NOMO-1 treated with dmso at 0.1 percent for 144 hours (cell line): ENCODE measurements at regions not wholly inside any gene's neighbourhood (a gene's known extent, or its start where the extent isn't known, plus 50 kb on each side); places are given as distances from the start of the nearest gene placed in this dataset.
A peak's percentile ranks its signal among the peaks of the same experiment; 100 is the strongest.

Experiments
- DNase-seq: peaks from one replicate; lab custom pipeline; 2025; ENCODE audit not compliant: unreplicated experiment; lab: John Stamatoyannopoulos, UW

DNA sequence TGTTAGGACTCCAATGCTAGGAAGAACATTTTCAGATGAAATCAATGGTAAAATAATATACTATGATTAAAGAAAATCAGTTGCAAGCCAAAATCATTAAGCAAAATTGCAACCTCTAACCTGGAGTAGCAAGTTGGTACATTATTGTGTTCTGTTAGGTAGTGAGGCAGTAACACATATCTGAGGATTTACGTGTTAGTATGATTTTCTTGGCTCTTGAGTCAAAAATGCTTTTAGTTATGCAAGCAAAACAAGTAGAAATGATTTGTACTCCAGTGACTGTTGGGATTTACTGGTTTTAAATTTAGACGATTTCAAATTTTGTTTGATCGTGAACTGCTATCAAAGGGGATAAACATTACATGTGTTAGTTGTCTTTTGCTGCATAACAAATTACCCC lies 293.0 kb upstream of the BTBD3 start:
- no peak for DNase-seq

DNA sequence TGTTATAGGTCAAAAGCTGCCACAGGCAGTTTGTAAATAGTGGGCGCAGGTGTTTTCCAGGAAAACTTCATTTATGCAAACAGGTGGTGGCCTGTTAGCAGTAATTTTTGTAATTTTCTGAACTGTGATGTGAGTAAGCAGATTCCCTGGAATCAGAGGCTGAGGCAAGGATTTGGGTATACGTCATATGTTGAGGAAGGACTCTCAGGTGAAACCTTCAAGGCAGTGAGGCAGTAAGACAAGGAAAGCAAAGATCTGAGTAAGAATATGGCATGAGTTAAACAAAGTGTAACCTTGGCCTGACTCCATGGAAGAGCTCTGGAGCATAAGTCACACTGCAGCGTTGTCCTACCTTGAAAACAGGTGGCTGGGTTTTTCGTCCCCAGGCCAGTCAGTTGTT lies 291.1 kb upstream of the BTBD3 start:
- DNase-seq, result no peak

DNA sequence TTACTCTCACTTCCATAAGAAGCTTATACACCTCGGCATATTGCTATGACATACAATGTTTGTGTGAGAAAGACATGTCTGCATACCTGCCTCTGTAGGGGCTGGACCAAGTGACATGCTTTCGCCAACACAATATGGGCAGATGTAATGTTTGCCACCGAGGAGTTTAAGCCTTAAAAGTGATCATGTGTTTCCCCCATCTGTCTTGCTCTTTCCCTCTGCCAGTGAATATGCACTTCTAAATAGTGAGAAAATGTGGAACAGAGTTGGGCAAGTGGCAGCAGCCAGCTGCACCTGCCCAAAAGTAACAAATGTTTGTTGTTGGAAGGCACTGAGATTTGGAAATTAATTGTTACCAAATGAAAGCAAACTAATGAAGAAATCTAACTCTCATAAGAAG lies 274.8 kb upstream of the BTBD3 start:
- DNase-seq, result no peak

DNA sequence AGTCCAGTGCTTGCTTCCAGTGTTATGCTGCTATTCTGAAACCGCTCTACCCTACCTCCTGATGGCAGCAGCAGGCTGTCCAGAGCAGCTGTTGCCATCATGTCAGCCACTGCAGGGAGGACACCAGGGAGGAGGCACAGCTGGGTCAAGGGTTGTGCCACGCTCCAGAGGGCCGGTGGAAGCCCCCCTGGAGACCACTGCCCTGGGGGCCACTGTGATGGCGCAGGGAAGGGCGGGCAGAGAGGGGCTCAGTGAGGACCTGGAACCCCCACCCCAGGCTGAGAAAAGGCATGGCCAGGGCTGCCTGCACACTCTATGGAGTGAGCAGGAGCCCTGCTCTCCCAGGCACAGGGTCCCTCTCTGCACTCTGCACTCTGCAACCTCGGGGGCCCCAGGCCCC lies 271.3 kb upstream of the BTBD3 start:
- no peak for DNase-seq

DNA sequence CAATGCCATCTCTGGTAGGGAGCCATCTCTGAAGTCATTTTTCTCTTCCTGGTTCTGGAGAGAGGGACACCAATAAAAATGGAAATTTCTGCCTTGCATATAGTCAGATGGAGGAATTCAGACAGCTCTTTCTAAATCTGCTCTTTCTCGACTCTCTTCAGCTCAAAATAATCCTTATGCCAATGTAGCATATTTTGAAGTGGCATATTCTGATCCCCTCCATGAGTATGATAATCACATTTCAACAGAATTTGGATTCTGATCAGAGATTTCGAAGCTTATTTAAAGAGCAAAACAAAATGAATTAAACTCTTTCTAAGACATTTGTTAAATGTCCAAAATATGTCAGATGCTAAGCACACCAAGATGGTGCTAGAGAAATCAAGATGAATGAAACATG lies 267.1 kb upstream of the BTBD3 start:
- DNase-seq, result no peak

DNA sequence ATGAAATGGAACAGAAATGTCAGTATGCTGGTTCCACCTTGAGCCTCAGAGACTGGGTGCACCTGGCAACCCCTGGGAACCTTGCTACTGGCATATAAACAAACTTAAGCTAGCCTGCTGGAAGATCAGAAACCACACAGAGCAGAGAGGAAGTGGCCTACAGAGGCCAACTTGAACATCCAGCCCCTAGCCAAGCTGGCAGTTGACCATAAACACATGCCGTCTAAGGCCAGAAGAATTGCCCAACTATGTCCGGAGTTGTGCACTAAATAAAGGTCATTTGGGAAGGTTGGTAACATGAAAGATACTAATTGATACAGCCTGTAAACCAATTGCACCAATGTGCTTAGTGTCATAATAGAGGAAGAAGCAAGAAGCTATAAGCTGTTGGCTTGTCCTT lies 266.6 kb upstream of the BTBD3 start:
- peak; percentile 49 for DNase-seq

DNA sequence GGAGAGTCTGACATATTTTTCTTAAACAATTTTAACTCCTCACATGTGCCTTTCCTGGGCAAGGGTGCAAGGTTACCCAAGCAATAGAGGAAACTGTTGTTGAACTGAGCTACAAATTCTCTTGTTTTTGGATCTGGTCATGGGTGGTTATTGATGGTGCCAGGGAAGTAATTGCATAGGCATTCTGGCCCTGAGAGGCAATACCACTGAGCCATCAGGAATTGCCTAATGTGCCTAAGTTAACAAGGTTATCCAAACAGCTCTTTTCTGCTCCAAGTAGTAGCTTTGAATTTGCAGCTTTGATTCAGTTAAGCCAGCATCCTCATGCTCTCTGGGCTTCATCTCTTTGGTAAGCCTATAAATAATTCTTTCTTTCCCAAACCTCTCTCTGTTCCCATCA lies 266.0 kb upstream of the BTBD3 start:
- DNase-seq, result no peak

DNA sequence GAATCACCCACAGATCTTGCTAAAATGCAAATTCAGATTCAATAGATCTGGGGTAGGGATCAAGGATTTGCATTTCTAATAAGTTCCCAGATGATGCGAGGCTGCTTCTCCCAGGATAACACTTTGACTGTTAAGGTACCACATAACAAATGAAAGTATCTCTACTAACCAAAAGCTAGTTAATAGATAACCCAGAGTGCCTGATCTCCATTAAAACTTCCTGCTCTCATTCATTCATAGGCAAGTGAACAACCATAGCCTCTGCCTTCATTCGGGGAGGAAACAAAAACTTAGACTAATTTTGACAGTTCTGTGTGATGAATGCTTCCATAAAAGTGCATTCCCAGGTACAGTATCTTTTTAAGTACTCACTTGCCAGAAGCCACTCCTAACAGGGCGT lies 265.6 kb upstream of the BTBD3 start:
- no peak for DNase-seq

DNA sequence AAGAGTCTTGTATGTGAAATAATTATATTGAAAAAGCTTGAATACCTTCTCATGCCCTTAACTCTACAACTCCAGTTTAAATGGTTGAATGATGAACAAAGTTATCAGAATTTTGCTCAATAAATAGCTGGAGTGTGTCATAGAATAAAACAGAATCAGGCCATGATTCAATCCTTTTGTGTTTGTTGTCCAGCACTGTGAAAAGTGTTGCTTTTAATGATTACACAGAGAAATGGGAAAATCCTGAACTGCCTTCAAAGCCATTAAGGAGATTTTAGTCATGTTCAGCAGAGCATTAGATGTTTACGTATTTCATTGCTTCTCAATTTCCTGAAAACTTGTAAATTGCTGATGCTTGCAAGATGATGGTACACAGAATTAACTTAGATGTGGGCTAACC lies 262.9 kb upstream of the BTBD3 start:
- no peak for DNase-seq

DNA sequence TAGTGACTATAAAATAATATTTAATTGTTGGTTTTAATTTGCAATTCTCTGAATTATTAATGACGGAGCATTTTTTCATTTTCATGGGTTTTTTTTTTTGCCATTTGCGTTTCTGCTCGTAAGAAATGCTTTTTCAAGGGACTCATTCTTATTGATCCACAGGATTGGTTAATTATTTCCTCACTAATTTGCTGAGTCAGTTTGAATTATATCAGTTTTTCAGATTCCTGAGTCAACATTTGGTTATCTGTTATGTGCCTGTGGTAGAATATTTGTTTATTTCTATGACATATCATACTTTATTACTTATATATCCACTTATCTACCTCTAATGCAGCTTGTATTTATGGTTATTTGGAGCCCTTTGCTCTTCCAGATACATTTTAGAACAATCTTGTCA lies 257.0 kb upstream of the BTBD3 start:
- no peak for DNase-seq

DNA sequence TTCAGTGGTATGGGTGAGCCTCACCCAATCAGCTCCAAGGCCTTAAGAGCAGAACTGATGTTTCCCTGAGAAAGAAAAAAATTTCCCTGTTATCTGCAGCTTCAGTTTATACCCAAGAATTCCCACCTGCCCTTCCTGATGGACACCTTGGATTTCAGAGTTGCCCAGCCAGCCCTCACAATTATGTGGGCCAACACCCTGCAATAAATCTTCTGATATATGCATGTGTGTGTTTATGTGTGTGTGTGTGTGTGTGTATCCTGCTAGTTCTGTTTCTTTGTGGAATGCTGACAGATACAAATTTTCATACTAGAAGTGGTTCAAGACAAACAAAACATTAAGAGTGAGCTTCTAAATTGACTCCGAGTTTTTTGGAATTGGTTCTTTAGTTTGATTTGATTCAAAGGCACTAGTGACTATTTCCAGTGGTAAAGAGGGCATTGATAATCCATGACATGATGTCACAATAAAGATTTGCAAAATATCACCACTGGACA lies 246.6 kb upstream of the BTBD3 start:
- no peak for DNase-seq

DNA sequence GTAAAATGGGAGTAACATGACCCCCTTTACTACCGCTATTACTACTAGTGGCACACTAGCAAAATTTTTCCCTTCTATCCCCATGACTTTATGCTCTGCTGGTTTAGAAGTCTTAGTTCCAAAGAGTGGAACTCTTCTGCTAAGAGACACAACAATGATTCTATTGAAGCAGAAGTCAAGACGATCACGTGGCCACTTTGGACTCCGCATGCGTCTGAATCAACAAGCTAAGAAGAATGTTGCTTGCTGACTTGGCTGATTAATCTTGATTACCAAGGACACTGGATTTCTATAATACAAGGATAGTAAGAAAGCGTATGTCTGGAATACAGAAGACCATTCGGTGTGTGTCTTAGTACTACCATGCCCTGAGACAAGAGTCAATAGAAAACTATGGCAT lies 244.7 kb upstream of the BTBD3 start:
- DNase-seq, result no peak

DNA sequence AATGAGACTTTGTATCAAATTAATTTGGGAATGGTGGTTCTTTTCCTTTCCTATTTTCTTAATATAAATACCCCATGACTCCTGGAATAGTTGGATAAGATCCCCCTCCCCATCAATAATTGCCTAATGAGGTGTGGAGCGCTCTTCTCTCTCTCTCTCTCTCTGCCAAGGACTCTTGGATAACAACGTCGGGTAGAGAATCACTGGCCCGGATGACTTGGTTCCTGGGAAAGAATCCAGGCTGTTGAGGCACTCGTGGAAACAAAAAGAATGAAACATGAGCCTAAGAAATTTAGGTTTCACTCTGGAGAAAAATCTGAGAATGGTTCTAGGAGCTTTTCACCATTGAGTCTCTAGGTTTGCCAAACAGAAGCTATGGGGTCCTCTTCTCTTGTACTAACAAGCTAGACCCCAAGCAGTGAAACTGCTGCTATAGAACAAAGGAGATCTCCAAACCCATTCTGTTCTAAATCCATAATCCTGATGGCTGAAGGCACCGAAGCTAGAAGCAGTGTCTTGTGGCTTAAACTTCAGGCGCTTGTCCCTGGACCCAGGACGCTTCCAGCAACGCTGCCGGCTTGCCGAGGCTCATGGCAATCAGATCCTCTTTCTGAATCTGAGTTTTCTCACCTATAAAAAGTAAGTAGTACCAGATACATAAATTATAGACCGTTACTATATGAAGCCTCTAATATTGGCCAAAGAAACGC lies 241.6 kb upstream of the BTBD3 start:
- no peak for DNase-seq

DNA sequence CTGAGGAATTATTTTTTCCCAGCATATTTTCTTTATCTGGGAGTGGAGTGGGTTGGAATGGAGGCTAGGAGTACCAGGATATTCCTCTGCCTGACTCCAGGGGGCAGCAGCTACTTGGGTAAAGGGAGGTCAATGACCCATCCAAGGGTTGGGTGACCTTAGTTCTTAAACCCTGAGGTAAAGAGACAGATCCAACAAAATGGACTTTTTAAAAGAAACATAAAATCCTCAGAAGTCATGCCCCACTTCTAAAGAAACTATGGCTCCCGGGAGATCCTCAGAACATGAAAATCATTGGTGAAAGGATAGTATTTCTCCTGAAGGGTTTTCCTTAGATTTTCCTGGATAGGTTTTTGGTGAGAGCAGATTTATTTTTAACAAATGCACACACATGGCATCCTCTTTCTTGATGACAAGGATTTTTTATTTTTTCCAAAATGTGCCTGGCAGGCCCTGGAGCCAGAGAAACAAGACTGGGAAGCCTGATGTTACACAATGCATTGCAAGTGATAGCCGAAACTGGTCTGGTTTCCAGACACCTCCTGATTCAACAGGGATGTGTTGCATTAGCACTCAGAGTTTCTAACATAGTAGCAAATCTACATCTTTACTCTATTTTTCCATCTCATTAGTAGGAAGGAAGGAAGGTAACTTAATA lies 240.9 kb upstream of the BTBD3 start:
- DNase-seq, result no peak

DNA sequence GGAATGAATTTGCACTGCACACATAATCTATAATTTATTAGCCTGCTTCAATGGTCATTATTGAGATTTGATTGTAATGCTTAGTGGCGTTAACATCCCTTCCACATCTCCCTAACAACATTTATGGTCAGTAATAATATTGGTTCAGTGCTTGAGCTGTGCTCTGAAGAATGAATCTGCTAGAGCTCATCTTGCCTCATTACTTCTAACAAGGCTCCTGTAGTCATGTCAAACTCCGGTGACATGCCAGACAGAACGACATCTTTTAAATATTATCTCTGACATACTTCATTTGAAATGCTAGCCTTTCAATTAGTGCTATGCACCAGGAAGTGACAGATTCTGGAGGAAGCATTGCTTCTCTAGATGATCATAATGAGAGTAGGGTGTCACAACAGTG lies 240.3 kb upstream of the BTBD3 start:
- no peak for DNase-seq

DNA sequence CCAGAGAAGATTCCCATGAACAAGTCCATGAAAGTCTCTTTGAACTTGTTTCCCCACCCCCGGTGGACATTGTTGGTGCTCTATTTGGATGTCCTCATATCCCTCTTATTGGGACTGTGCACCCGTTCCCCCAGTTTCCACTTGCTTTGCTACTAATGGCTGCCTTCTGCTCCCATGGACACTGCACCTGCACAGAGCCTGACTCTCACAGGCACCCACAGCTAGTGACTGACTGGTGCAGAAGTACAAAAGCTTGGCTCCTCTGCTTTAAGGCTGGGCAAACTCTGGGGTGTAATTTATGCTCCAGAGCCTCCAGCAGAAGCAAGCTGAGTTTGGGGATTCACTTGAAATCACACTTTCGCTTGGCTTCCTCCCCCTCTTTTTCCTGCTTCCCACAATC lies 239.9 kb upstream of the BTBD3 start:
- DNase-seq, result no peak

DNA sequence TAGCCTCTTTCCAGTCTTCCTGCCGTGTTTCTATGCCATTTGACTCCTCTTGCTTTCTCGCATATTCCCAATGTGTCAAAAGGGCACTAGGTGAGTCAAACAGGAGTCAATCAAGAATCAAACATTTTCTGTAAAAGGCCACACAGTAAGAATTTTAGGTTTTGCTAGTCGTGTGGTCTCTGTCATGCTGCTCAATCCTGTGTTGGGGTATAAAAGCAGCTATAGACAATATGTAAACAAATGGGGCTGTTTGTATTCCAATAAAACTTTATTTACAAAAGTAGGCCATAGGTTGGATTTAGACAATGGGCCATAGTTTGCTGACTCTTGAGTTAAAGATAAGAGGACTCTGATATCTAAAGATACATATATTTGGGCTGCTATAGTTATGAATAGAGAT lies 235.4 kb upstream of the BTBD3 start:
- DNase-seq, result no peak

DNA sequence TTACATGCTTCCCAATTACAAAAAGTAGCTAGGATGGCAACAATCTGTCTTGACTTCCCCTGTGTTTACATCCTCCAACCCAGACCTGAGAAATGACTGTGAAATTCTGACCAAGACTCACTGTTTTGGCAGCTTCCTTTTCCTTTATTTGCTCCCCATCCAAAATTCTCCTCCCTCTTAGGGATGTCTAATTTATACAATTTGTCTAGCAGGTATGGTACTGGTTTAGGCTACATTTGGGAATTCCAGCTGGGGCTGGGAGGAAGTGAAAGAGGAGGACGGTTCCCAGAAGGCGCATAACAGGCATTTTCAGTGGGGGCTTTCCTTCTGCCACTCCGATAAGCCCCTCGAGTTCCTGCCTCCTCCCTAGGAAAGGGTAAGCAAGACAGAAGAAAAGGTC lies 231.5 kb upstream of the BTBD3 start:
- no peak for DNase-seq

DNA sequence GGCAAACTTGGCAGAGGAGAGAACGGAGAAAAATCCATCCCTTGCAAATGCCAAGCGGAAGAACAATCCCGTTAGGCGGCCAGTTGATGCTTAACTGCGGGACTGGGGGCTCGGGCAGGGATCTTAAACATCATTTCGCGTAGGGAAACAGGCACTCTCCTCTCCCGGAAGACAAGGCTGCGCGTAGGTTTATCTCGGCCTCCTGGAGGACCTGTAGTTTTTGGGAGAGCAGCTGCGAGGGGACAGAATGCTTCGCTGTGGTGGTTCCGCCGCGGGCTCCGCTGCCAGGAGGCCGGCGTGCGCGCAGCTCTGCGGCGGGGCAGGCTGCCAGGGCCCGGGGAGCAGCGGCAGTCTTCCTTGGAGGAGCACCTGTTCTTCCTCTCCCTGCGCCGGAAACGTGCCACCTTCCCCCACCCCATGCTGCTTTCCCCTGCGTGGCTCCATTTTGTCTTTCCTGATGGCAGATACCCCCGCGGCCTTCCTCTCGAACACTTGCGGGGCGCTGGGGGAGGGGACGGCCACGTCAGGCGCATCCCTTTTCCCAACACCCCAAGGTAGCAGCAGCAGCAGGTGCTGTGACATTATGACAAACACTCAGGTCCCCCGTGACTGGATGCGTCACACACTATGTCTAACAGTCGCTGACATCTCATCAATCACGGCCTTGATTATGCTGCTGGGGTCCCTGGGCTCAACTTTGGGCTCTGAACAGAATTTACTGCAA lies 230.7 kb upstream of the BTBD3 start:
- no peak for DNase-seq

DNA sequence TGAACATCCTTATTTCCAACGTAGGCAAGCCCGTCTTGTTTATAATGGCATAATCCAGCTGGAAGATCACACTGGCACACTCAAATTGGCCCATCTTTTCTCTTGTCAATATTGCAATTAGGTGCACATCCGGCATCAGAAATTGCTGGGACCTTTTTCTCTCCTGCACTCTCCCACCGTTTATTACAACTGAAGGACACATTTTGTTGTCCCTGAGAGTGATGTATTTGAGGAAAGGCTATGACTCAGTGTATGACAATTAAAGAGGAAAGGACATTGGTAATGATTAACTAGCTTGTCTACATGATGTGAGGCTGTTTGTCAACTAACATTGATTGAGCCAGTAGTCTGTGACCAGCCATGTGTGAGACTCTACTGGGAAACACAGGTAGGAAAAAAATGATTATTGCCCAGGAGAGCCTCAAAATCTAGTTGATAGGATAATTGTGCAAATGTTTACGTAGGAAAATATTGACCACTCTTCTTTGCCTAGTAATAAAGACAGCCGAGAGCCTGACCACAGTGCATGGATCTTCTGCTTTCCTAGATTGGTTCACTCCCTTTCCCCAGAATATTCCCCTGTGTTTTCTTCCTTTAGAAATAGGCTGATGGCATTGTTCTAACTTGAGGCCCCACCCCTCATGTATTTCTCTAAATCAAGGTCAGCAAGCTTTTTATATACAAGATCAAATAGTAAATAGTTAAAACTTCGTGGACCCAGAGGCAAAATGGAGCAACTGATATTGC lies 230.0 kb upstream of the BTBD3 start:
- no peak for DNase-seq

DNA sequence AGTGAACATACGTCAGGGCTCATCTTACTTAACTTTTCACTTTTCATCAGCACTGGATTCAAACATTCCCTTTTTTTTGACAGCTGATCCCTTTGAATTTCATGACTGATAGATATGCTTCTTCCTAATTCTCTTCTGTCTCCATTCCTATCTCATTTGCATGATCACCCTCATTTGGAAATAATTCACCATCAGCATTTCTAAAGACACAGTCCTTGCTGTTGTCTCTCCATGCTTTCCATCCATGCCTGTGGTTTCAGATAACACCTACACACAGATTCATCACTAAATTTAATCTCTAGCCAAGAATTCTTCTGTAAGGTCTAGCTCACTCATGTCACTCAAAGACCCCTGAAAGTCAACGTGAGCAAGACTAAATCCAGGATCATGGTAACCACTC lies 228.4 kb upstream of the BTBD3 start:
- no peak for DNase-seq

DNA sequence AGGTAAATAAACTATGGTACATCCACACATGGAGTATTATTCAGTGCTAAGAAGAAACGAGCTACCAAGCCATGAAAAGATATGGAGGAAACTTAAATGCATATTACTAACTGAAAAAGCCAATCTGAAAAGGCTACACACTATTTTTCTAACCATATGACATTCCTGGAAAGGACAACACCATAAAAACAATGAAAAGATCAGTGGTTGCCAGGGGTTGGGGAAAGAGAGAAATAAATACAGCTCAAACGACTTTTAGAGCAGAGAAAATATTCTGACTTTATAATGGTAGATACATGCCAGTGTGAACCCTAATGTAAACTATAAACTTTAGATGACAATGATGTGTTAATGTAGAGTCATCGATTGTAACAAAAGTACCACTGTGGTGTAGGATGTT lies 225.9 kb upstream of the BTBD3 start:
- no peak for DNase-seq
